ENCODE measurements at regions not wholly inside any gene's neighbourhood (a gene's known extent, or its start where the extent isn't known, plus 50 kb on each side); places are given as distances from the start of the nearest gene placed in this dataset.
"Not testable (repeated sequence)": the region's sequence is repeated elsewhere in the genome, so short reads cannot be mapped to it uniquely, and the experiment has no call there.

- not testable (repeated sequence) for TF ChIP-seq CTCF (IDR thresholded peaks at IDR 0.05); EP300 (IDR thresholded peaks at IDR 0.05; ENCODE audit: low read depth); POLR2A (IDR thresholded peaks at IDR 0.05); POLR2AphosphoS5 (IDR thresholded peaks at IDR 0.05)
These were observed 215.3 kb upstream of the SDK2 start for GRCh38 chr17:73859439-73860008.

All from transverse colon (tissue), 4 donors.